Neural cell (in vitro differentiated cells): ENCODE measurements at regions not wholly inside any gene's neighbourhood (a gene's known extent, or its start where the extent isn't known, plus 50 kb on each side); places are given as distances from the start of the nearest gene placed in this dataset.

ENCODE experiments used
- H2AFZ ChIP-seq: fragments of 200-600, 300-800 bp; sonication (generic), shearing (Covaris generic); 2 replicates; pipeline ENCODE4 v1.6.0; 2014; ENCODE audit warnings: low read depth, mild to moderate bottlenecking, antibody characterized with exemption, low read length, moderate library complexity
- H3F3A ChIP-seq: fragments of 200-600 bp; shearing (Covaris generic); 2 replicates; pipeline ENCODE4 v1.6.1; 2016; ENCODE audit warnings: mild to moderate bottlenecking, moderate library complexity, mixed read lengths, antibody characterized with exemption, low read length; ENCODE audit not compliant: insufficient read depth, poor library complexity, severe bottlenecking
- H3K27ac ChIP-seq: fragments of 200-600, 300-800 bp; sonication (generic), shearing (Covaris generic); 2 replicates; pipeline ENCODE4 v1.5.1; 2014; ENCODE audit warnings: mild to moderate bottlenecking, low read length, moderate library complexity
- H3K27me3 ChIP-seq: fragments of 300-800, 200-600 bp; sonication (generic), shearing (Covaris generic); 2 replicates; pipeline ENCODE4 v1.6.0; 2014; ENCODE audit warnings: mild to moderate bottlenecking, low read depth, low read length, moderate library complexity; ENCODE audit not compliant: insufficient read depth
- H3K36me3 ChIP-seq: fragments of 300-800, 200-600 bp; sonication (generic), shearing (Covaris generic); 2 replicates; pipeline ENCODE4 v1.5.1; 2014; ENCODE audit warnings: mild to moderate bottlenecking, antibody characterized with exemption, low read length, moderate library complexity; ENCODE audit not compliant: insufficient read depth
- H3K4me2 ChIP-seq: fragments of 300-800, 200-600 bp; sonication (generic), shearing (Covaris generic); 2 replicates; pipeline ENCODE4 v1.6.0; 2014; ENCODE audit warnings: mild to moderate bottlenecking, low read length
- H3K4me3 ChIP-seq: fragments of 300-800, 200-600 bp; sonication (generic), shearing (Covaris generic); 2 replicates; pipeline ENCODE4 v1.5.1; 2014; ENCODE audit warnings: mild to moderate bottlenecking, low read length, moderate library complexity
- H3K79me2 ChIP-seq: fragments of 200-600 bp; shearing (Covaris generic); replicated peaks from 2 replicates; pipeline ENCODE4 v1.6.0; 2014; ENCODE audit warnings: mild to moderate bottlenecking, low read length, moderate library complexity; ENCODE audit not compliant: insufficient read depth
- H3K9ac ChIP-seq: fragments of 300-800, 200-600 bp; sonication (generic), shearing (Covaris generic); 2 replicates; pipeline ENCODE4 v1.6.1; 2016; ENCODE audit warnings: mild to moderate bottlenecking, low read length, mixed read lengths
- H3K9me2 ChIP-seq: fragments of 200-600 bp; shearing (Covaris generic); 2 replicates; pipeline ENCODE4 v1.6.1; 2016; ENCODE audit warnings: mild to moderate bottlenecking, low read length, mixed read lengths; ENCODE audit not compliant: insufficient read depth
- H3K9me3 ChIP-seq: fragments of 200-600, 300-800 bp; sonication (generic), shearing (Covaris generic); 2 replicates; pipeline ENCODE4 v1.6.1; 2016; ENCODE audit warnings: mild to moderate bottlenecking, mixed run types, low read length, moderate library complexity, mixed read lengths
- H4K20me1 ChIP-seq: fragments of 200-600 bp; shearing (Covaris generic); 2 replicates; pipeline ENCODE4 v1.6.1; 2016; ENCODE audit warnings: mild to moderate bottlenecking, mixed run types; ENCODE audit not compliant: insufficient read depth
- EP300 ChIP-seq: fragments of 450-650 bp; conservative IDR thresholded peaks from 2 replicates; pipeline ENCODE4 v1.6.1; 2014; ENCODE audit warnings: antibody characterized with exemption, mild to moderate bottlenecking, moderate library complexity; ENCODE audit not compliant: poor library complexity, severe bottlenecking
- EZH2 ChIP-seq: fragments of 200-600, 300-800 bp; shearing (Covaris generic), sonication (generic); IDR thresholded peaks from 2 replicates; pipeline ENCODE4 v1.6.1; 2014; ENCODE audit warnings: antibody characterized with exemption, low read length, borderline replicate concordance, mild to moderate bottlenecking; ENCODE audit not compliant: insufficient read depth, poor library complexity, severe bottlenecking
- MXI1 ChIP-seq: fragments of 450-650 bp; conservative IDR thresholded peaks from 2 replicates; pipeline ENCODE4 v1.6.1; 2014; ENCODE audit warnings: antibody characterized with exemption, mild to moderate bottlenecking; ENCODE audit not compliant: poor library complexity, severe bottlenecking
- POLR2AphosphoS5 ChIP-seq: IDR thresholded peaks from 2 replicates; pipeline ENCODE4 v1.6.1; 2012
- RAD21 ChIP-seq: fragments of 450-650 bp; conservative IDR thresholded peaks from 2 replicates; pipeline ENCODE4 v1.6.1; 2014; ENCODE audit warnings: antibody characterized with exemption, mild to moderate bottlenecking, moderate library complexity
- SMC3 ChIP-seq: fragments of 450-650 bp; conservative IDR thresholded peaks from 2 replicates; pipeline ENCODE4 v1.6.1; 2014; ENCODE audit warnings: antibody characterized with exemption, mild to moderate bottlenecking, moderate library complexity; ENCODE audit not compliant: poor library complexity
- TAF1 ChIP-seq: IDR thresholded peaks from 2 replicates; pipeline ENCODE4 v1.6.1; 2012; ENCODE audit warnings: low read depth
- TF ChIP-seq, protein P1 (sequence below): IDR thresholded peaks from 2 replicates; pipeline ENCODE4 v1.6.1; 2012; ENCODE audit warnings: borderline replicate concordance
- TF ChIP-seq, protein P2 (sequence below): fragments of 450-650 bp; IDR thresholded peaks from 2 replicates; pipeline ENCODE4 v1.5.1; 2014; ENCODE audit warnings: antibody characterized with exemption, mild to moderate bottlenecking, moderate library complexity; ENCODE audit not compliant: poor library complexity, severe bottlenecking

DNA sequence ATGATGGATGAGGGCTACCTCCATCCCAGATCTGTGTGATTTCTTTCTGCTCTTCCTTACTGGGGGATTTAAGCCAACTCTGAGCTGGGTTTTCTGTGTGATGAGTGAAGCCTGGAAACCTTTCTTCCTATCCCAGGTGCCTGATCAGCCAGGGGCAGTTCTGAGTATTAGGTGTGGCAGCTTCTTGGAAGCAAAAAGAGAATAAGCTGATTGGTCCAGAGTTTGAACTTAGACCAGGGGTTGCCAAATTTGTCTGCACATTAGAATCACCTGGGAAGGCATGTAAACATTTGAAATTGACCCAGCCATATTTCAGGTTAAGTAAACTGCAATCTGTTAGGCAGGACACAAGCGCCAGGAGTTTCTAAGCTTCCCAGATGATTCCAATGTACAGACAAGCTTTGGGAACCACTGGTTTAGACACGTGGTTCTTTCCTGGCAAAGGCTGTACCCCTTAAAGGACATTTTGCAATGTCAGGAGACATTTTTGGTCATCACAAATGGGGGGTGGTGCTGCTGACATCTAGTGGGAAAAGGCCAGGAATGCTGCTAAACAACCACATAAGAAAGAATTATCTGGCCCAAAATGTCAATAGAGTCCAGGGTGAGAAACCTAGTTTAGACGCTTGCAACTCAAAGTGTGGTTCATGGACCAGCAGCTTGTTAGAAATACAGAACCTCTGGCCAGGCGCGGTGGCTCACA is 160.5 kb upstream of the GHITM start:
- Histone ChIP-seq H3K79me2 (no peaks in the 10 kb centered on the region), H3K4me2 (no peak overlapping the region), H4K20me1 (no peaks in the 10 kb centered on the region), H3K27ac (no peak overlapping the region), H3K36me3 (no peaks in the 10 kb centered on the region), H2AFZ (no peak overlapping the region), H3K4me3 (no peak overlapping the region), H3K9ac (no peak overlapping the region), H3K9me2 (no peaks in the 10 kb centered on the region), H3K27me3 (no peaks in the 10 kb centered on the region), H3K9me3 (no peaks in the 10 kb centered on the region), H3F3A (no peaks in the 10 kb centered on the region)
- TF ChIP-seq TAF1, result no peak
- TF ChIP-seq SMC3, result no peak
- TF ChIP-seq RAD21, result no peak
- TF ChIP-seq EP300, result no peak
- TF ChIP-seq, protein P1, sequence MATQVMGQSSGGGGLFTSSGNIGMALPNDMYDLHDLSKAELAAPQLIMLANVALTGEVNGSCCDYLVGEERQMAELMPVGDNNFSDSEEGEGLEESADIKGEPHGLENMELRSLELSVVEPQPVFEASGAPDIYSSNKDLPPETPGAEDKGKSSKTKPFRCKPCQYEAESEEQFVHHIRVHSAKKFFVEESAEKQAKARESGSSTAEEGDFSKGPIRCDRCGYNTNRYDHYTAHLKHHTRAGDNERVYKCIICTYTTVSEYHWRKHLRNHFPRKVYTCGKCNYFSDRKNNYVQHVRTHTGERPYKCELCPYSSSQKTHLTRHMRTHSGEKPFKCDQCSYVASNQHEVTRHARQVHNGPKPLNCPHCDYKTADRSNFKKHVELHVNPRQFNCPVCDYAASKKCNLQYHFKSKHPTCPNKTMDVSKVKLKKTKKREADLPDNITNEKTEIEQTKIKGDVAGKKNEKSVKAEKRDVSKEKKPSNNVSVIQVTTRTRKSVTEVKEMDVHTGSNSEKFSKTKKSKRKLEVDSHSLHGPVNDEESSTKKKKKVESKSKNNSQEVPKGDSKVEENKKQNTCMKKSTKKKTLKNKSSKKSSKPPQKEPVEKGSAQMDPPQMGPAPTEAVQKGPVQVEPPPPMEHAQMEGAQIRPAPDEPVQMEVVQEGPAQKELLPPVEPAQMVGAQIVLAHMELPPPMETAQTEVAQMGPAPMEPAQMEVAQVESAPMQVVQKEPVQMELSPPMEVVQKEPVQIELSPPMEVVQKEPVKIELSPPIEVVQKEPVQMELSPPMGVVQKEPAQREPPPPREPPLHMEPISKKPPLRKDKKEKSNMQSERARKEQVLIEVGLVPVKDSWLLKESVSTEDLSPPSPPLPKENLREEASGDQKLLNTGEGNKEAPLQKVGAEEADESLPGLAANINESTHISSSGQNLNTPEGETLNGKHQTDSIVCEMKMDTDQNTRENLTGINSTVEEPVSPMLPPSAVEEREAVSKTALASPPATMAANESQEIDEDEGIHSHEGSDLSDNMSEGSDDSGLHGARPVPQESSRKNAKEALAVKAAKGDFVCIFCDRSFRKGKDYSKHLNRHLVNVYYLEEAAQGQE, result no peak
- no peak for TF ChIP-seq MXI1
- TF ChIP-seq EZH2, result no peak
- TF ChIP-seq, protein P2, sequence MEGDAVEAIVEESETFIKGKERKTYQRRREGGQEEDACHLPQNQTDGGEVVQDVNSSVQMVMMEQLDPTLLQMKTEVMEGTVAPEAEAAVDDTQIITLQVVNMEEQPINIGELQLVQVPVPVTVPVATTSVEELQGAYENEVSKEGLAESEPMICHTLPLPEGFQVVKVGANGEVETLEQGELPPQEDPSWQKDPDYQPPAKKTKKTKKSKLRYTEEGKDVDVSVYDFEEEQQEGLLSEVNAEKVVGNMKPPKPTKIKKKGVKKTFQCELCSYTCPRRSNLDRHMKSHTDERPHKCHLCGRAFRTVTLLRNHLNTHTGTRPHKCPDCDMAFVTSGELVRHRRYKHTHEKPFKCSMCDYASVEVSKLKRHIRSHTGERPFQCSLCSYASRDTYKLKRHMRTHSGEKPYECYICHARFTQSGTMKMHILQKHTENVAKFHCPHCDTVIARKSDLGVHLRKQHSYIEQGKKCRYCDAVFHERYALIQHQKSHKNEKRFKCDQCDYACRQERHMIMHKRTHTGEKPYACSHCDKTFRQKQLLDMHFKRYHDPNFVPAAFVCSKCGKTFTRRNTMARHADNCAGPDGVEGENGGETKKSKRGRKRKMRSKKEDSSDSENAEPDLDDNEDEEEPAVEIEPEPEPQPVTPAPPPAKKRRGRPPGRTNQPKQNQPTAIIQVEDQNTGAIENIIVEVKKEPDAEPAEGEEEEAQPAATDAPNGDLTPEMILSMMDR, result no peak
- no peak for TF ChIP-seq POLR2AphosphoS5

DNA sequence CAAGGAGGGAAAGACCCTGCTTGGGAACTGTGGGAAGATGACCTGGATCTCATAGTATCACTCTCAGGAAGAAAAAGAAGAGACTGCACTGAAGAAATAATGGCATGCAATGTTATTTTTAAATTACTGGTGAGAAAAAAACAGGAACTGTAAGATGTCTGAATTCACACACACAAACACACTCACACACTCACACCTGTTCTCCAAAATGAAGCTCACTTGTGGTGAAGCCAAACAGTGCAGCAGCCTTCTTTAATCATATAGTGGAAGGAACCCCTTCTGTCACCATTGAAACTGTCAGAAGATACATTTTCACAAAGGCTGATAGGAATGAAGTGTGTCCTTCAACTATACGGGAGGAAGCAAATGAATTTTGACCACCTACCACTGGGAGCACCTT is 156.5 kb upstream of the GHITM start:
- no peak overlapping the region for H3K4me3 ChIP-seq
- no peak overlapping the region for H3K4me2 ChIP-seq
- H3K27me3 ChIP-seq, result no peaks in the 10 kb centered on the region
- TF ChIP-seq, protein P1, result no peak
- TF ChIP-seq POLR2AphosphoS5 (no peak), MXI1 (no peak), RAD21 (no peak), EP300 (no peak), EZH2 (no peak), TAF1 (no peak), SMC3 (no peak)
- TF ChIP-seq, protein P2, result no peak
- H2AFZ ChIP-seq, result no peak overlapping the region
- no peaks in the 10 kb centered on the region for H3K36me3 ChIP-seq
- H3F3A ChIP-seq, result no peaks in the 10 kb centered on the region
- no peak overlapping the region for H3K9ac ChIP-seq
- H3K27ac ChIP-seq, result no peak overlapping the region
- no peaks in the 10 kb centered on the region for H3K9me3 ChIP-seq
- H3K79me2 ChIP-seq, result no peaks in the 10 kb centered on the region
- H4K20me1 ChIP-seq, result no peaks in the 10 kb centered on the region
- no peaks in the 10 kb centered on the region for H3K9me2 ChIP-seq
